GM12892 (cell line): ENCODE measurements at regions not wholly inside any gene's neighbourhood (a gene's known extent, or its start where the extent isn't known, plus 50 kb on each side); places are given as distances from the start of the nearest gene placed in this dataset.

ENCODE experiments used
- POLR2A ChIP-seq: IDR thresholded peaks from 2 replicates; pipeline ENCODE4 v1.6.1; 2011; ENCODE audit warnings: low read depth, low read length, control low read depth
- POLR2AphosphoS5 ChIP-seq: IDR thresholded peaks from 2 replicates; pipeline ENCODE4 v1.6.1; 2011; ENCODE audit warnings: low read depth, low read length, control low read depth

DNA sequence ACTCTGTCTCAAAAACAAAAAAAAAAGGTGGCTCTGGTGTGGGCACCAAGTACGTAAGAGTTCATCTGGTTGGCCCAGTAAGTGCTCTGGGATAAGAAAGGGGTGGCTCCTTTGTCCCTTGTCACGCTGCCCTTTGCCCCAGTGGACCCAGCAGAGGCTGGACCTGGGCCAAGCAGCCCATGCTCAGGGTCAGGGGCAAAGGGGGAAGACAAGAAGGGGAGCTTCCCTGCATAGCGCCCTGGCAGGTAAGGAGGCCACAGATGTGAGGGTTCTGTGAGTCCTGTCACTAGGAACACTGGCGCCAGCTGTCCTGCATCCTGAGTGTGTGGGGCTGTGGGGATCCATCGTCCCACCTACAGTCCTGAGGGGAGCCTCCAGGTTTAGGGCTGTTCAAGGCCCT, 65.3 kb downstream of the GADD45G start:
- no peak for TF ChIP-seq POLR2A
- no peak for TF ChIP-seq POLR2AphosphoS5
